ENCODE measurements at regions not wholly inside any gene's neighbourhood (a gene's known extent, or its start where the extent isn't known, plus 50 kb on each side); places are given as distances from the start of the nearest gene placed in this dataset.

GRCh38 chr14:48876806-48877340, 709.3 kb downstream of the RPS29 start:
- H3K4me1 Mint-ChIP-seq = no peaks in the 10 kb centered on the region
- no peaks in the 10 kb centered on the region for H3K27me3 Mint-ChIP-seq
- no peak for ATAC-seq (replicated peaks)
- no peak overlapping the region for H3K27ac Mint-ChIP-seq
- no peaks in the 10 kb centered on the region for H3K36me3 Mint-ChIP-seq (ENCODE audit: low read depth)
- peaks cover 4% of the 10 kb centered on the region for H3K9me3 Mint-ChIP-seq
- no peak overlapping the region for H3K4me3 Mint-ChIP-seq

- Mint-ChIP-seq H3K4me1 (no peaks in the 10 kb centered on the region), H3K36me3 (ENCODE audit: low read depth) (no peaks in the 10 kb centered on the region), H3K27ac (no peak overlapping the region), H3K9me3 (no peaks in the 10 kb centered on the region), H3K4me3 (no peak overlapping the region), H3K27me3 (no peaks in the 10 kb centered on the region)
- no peak for ATAC-seq (replicated peaks)
Measured at GRCh38 chr14:48874711-48875110, 711.5 kb downstream of the RPS29 start.

GRCh38 chr14:48857366-48857765, 728.8 kb downstream of the RPS29 start:
- no peaks in the 10 kb centered on the region for H3K36me3 Mint-ChIP-seq (ENCODE audit: low read depth)
- no peak overlapping the region for H3K4me3 Mint-ChIP-seq
- no peaks in the 10 kb centered on the region for H3K4me1 Mint-ChIP-seq
- H3K9me3 Mint-ChIP-seq = no peaks in the 10 kb centered on the region
- H3K27ac Mint-ChIP-seq = no peak overlapping the region
- H3K27me3 Mint-ChIP-seq = no peaks in the 10 kb centered on the region
- ATAC-seq (replicated peaks) = no peak

GRCh38 chr14:48853159-48853558, 733.0 kb downstream of the RPS29 start:
- Mint-ChIP-seq H3K36me3 (ENCODE audit: low read depth) (no peaks in the 10 kb centered on the region), H3K27me3 (no peaks in the 10 kb centered on the region), H3K4me1 (no peaks in the 10 kb centered on the region), H3K27ac (no peak overlapping the region), H3K9me3 (no peaks in the 10 kb centered on the region), H3K4me3 (no peak overlapping the region)
- no peak for ATAC-seq (replicated peaks)

GRCh38 chr14:48849741-48850322, 736.3 kb downstream of the RPS29 start:
- Mint-ChIP-seq H3K36me3 (ENCODE audit: low read depth) (no peaks in the 10 kb centered on the region), H3K4me3 (no peak overlapping the region), H3K4me1 (no peaks in the 10 kb centered on the region), H3K27ac (no peak overlapping the region), H3K27me3 (no peaks in the 10 kb centered on the region), H3K9me3 (peaks cover 5% of the 10 kb centered on the region)
- no peak for ATAC-seq (replicated peaks)

GRCh38 chr14:48842785-48843184, 743.4 kb downstream of the RPS29 start:
- H3K9me3 Mint-ChIP-seq = peaks cover 4% of the 10 kb centered on the region

GRCh38 chr14:48826058-48826457, 760.1 kb downstream of the RPS29 start:
- H3K27ac Mint-ChIP-seq = no peak overlapping the region
- no peaks in the 10 kb centered on the region for H3K36me3 Mint-ChIP-seq (ENCODE audit: low read depth)
- H3K4me3 Mint-ChIP-seq = no peak overlapping the region
- H3K9me3 Mint-ChIP-seq = no peaks in the 10 kb centered on the region
- H3K27me3 Mint-ChIP-seq = no peaks in the 10 kb centered on the region
- no peaks in the 10 kb centered on the region for H3K4me1 Mint-ChIP-seq
- ATAC-seq (replicated peaks) = no peak

More at GRCh38 chr14:48842785-48843184, 743.4 kb downstream of the RPS29 start:
- no peak for ATAC-seq (replicated peaks)
- Mint-ChIP-seq H3K4me1 (no peaks in the 10 kb centered on the region), H3K27ac (no peak overlapping the region), H3K4me3 (no peak overlapping the region), H3K36me3 (ENCODE audit: low read depth) (no peaks in the 10 kb centered on the region), H3K27me3 (no peaks in the 10 kb centered on the region)

GRCh38 chr14:48814562-48814961, 771.6 kb downstream of the RPS29 start:
- Mint-ChIP-seq H3K4me1 (no peaks in the 10 kb centered on the region), H3K27ac (no peak overlapping the region), H3K27me3 (no peaks in the 10 kb centered on the region), H3K36me3 (ENCODE audit: low read depth) (no peaks in the 10 kb centered on the region), H3K4me3 (no peak overlapping the region), H3K9me3 (no peaks in the 10 kb centered on the region)
- ATAC-seq (replicated peaks) = no peak

GRCh38 chr14:48805315-48805714, 780.9 kb downstream of the RPS29 start:
- H3K27ac Mint-ChIP-seq = no peak overlapping the region
- H3K4me3 Mint-ChIP-seq = no peak overlapping the region

GRCh38 chr14:48792376-48793024, 793.7 kb downstream of the RPS29 start:
- Mint-ChIP-seq H3K27ac (no peak overlapping the region), H3K4me1 (no peaks in the 10 kb centered on the region), H3K36me3 (ENCODE audit: low read depth) (no peaks in the 10 kb centered on the region), H3K4me3 (no peak overlapping the region), H3K27me3 (no peaks in the 10 kb centered on the region), H3K9me3 (peaks cover 16% of the 10 kb centered on the region)
- ATAC-seq (replicated peaks) = no peak

More at GRCh38 chr14:48805315-48805714, 780.9 kb downstream of the RPS29 start:
- H3K4me1 Mint-ChIP-seq = no peaks in the 10 kb centered on the region
- no peaks in the 10 kb centered on the region for H3K9me3 Mint-ChIP-seq
- no peaks in the 10 kb centered on the region for H3K36me3 Mint-ChIP-seq (ENCODE audit: low read depth)
- no peaks in the 10 kb centered on the region for H3K27me3 Mint-ChIP-seq
- no peak for ATAC-seq (replicated peaks)

- H3K27ac Mint-ChIP-seq = no peak overlapping the region
- no peaks in the 10 kb centered on the region for H3K36me3 Mint-ChIP-seq (ENCODE audit: low read depth)
- no peak for ATAC-seq (replicated peaks)
- H3K4me3 Mint-ChIP-seq = no peak overlapping the region
- no peaks in the 10 kb centered on the region for H3K4me1 Mint-ChIP-seq
- H3K9me3 Mint-ChIP-seq = peaks cover 7% of the 10 kb centered on the region
- no peaks in the 10 kb centered on the region for H3K27me3 Mint-ChIP-seq
Measured at GRCh38 chr14:48788771-48789170, 797.4 kb downstream of the RPS29 start.

- Mint-ChIP-seq H3K36me3 (ENCODE audit: low read depth) (no peaks in the 10 kb centered on the region), H3K27ac (no peak overlapping the region), H3K9me3 (peaks cover 8% of the 10 kb centered on the region), H3K27me3 (no peaks in the 10 kb centered on the region), H3K4me3 (no peak overlapping the region), H3K4me1 (no peaks in the 10 kb centered on the region)
- ATAC-seq (replicated peaks) = no peak
Measured at GRCh38 chr14:48786498-48786897, 799.7 kb downstream of the RPS29 start.

GRCh38 chr14:48771717-48772116, 814.5 kb downstream of the RPS29 start:
- H3K4me1 Mint-ChIP-seq = no peaks in the 10 kb centered on the region
- H3K36me3 Mint-ChIP-seq (ENCODE audit: low read depth) = no peaks in the 10 kb centered on the region
- H3K27ac Mint-ChIP-seq = no peak overlapping the region
- no peak for ATAC-seq (replicated peaks)
- H3K4me3 Mint-ChIP-seq = no peak overlapping the region
- no peaks in the 10 kb centered on the region for H3K27me3 Mint-ChIP-seq
- H3K9me3 Mint-ChIP-seq = peaks cover 17% of the 10 kb centered on the region

GRCh38 chr14:48751293-48751692, 834.9 kb downstream of the RPS29 start:
- Mint-ChIP-seq H3K27me3 (no peaks in the 10 kb centered on the region), H3K27ac (no peak overlapping the region), H3K9me3 (peaks cover 3% of the 10 kb centered on the region), H3K4me1 (no peaks in the 10 kb centered on the region), H3K36me3 (ENCODE audit: low read depth) (no peaks in the 10 kb centered on the region), H3K4me3 (no peak overlapping the region)
- ATAC-seq (replicated peaks) = no peak

- Mint-ChIP-seq H3K36me3 (ENCODE audit: low read depth) (no peaks in the 10 kb centered on the region), H3K4me1 (no peaks in the 10 kb centered on the region), H3K9me3 (peaks cover 8% of the 10 kb centered on the region), H3K27ac (no peak overlapping the region), H3K27me3 (no peaks in the 10 kb centered on the region), H3K4me3 (no peak overlapping the region)
- ATAC-seq (replicated peaks) = no peak
Measured at GRCh38 chr14:48748151-48748675, 838.0 kb downstream of the RPS29 start.

All from activated T-helper 17 cell treated with anti-CD3 and anti-CD28 coated beads, Interleukin-2, amount 50 U/mL, for 72 hours (primary cell).